Type B pancreatic cell (in vitro differentiated cells): ENCODE measurements at regions not wholly inside any gene's neighbourhood (a gene's known extent, or its start where the extent isn't known, plus 50 kb on each side); places are given as distances from the start of the nearest gene placed in this dataset.

Source experiments
- DNase-seq: peaks from one replicate; pipeline ENCODE4 v3.0.0; 2021; ENCODE audit warnings: mixed read lengths; ENCODE audit not compliant: unreplicated experiment; ENCODE audit errors: extremely low spot score
- H3K27ac Mint-ChIP-seq: 2 replicates; pipeline ENCODE4 v1.8.0; 2021; ENCODE audit warnings: mild to moderate bottlenecking, mixed read lengths
- H3K27me3 Mint-ChIP-seq: 2 replicates; pipeline ENCODE4 v1.8.0; 2021; ENCODE audit warnings: mixed read lengths
- H3K36me3 Mint-ChIP-seq: 2 replicates; pipeline ENCODE4 v1.8.0; 2021; ENCODE audit warnings: mixed read lengths
- H3K4me1 Mint-ChIP-seq: one replicate; pipeline ENCODE4 v1.8.0; 2021; ENCODE audit warnings: mixed read lengths; ENCODE audit not compliant: unreplicated experiment
- H3K4me3 Mint-ChIP-seq: 2 replicates; pipeline ENCODE4 v1.8.0; 2021; ENCODE audit warnings: mild to moderate bottlenecking, mixed read lengths
- H3K9me3 Mint-ChIP-seq: 2 replicates; pipeline ENCODE4 v1.8.0; 2021; ENCODE audit warnings: mixed read lengths
- TF ChIP-seq, protein P1 (sequence below): fragments of 200-600 bp; sonication (generic); conservative IDR thresholded peaks from 2 replicates; pipeline ENCODE4 v1.5.0; 2021; ENCODE audit warnings: antibody characterized with exemption, mild to moderate bottlenecking

DNA sequence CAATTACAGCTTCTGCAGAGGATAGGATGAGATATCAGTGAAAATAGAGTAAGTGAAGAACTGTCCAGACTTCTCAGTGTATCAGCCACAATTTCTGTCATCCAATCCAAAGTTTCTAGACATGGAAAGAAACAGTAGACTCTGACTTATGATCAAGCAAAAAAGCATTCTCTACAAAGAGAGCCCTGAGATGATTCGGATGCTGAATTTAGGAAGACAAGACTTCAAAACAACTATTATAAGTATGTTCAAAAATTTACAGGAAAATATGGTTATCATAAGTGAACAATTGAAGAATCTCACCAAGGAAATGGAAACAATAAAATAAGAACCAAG lies 238.2 kb upstream of the IRS2 start:
- H3K4me3 Mint-ChIP-seq, result no peak overlapping the region
- H3K27me3 Mint-ChIP-seq, result peaks cover 10% of the 10 kb centered on the region
- H3K27ac Mint-ChIP-seq, result no peak overlapping the region
- H3K4me1 Mint-ChIP-seq, result peaks cover 6% of the 10 kb centered on the region
- H3K9me3 Mint-ChIP-seq, result no peaks in the 10 kb centered on the region
- H3K36me3 Mint-ChIP-seq, result no peaks in the 10 kb centered on the region
- TF ChIP-seq, protein P1, sequence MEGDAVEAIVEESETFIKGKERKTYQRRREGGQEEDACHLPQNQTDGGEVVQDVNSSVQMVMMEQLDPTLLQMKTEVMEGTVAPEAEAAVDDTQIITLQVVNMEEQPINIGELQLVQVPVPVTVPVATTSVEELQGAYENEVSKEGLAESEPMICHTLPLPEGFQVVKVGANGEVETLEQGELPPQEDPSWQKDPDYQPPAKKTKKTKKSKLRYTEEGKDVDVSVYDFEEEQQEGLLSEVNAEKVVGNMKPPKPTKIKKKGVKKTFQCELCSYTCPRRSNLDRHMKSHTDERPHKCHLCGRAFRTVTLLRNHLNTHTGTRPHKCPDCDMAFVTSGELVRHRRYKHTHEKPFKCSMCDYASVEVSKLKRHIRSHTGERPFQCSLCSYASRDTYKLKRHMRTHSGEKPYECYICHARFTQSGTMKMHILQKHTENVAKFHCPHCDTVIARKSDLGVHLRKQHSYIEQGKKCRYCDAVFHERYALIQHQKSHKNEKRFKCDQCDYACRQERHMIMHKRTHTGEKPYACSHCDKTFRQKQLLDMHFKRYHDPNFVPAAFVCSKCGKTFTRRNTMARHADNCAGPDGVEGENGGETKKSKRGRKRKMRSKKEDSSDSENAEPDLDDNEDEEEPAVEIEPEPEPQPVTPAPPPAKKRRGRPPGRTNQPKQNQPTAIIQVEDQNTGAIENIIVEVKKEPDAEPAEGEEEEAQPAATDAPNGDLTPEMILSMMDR, result no peak
- no peak for DNase-seq

DNA sequence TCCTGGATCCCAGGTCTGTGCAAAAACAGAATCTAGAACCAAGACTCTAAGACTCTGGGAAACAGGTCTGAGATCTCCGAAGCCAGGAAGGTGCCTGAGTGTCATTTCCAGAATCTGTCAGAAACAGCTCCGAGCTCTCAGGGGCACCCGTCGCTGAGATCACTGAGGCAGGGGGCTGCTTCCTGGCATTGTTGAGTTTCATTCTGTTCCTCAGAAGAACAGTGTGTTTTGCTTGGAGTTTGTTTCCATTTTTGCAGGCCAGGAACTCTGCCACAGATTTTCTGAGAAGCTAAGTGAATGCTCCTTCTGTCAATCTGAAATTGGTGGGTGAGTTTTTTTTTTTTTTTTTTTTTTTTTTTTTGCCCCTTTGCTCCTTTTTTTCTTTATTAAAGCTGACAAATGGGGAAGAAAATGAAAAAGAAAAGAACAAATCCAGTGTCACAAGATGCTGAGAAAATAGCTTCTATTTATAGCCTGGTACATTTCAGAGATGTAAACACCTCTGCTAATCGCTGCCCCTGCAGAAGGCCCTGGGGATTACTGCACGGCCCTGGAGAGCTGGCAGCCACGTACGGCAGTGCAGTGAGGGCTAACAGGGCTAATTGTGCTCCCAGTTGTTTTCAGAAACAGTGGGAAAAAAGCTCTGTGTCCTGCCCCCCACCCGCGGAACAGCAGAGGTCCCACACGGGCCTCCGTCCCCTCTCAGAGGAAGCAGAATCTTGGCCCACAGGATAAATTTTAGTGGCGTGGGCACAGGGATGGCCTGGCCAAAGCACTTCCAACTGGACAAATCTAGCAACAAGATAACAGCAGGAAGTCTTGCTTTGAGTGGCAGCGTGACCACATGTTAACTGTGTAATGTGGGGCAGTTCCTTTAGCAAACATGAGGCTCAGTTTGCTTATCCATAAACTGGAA lies 237.6 kb upstream of the IRS2 start:
- no peaks in the 10 kb centered on the region for H3K36me3 Mint-ChIP-seq
- DNase-seq, result no peak
- H3K27me3 Mint-ChIP-seq, result peaks cover 10% of the 10 kb centered on the region

DNA sequence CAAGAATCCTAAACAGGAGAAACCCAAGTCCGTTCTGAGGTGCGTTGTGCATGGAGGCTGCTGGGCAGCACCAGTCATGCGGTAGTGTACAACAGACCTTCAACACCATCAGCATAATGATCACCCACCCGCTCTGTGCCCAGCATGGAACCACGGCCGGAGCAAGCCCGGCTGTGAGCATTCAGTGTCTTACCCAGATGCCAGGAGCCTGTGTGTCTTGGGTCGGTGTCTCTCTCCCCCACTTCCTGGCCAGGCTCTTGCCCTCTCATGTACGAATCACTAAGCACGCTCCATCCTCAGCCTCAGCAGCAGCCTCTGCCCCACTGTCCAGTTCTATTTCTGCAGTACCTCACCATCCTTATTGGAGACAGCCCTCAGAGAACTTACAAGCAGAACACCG lies 231.6 kb upstream of the IRS2 start:
- H3K4me3 Mint-ChIP-seq, result no peak overlapping the region
- TF ChIP-seq, protein P1, result no peak
- DNase-seq, result no peak
- H3K4me1 Mint-ChIP-seq, result peaks cover 3% of the 10 kb centered on the region
- H3K27ac Mint-ChIP-seq, result no peak overlapping the region
- no peaks in the 10 kb centered on the region for H3K36me3 Mint-ChIP-seq
- H3K27me3 Mint-ChIP-seq, result peaks cover 8% of the 10 kb centered on the region
- H3K9me3 Mint-ChIP-seq, result no peaks in the 10 kb centered on the region

More for the DNA sequence above, 237.6 kb upstream of the IRS2 start:
- Mint-ChIP-seq H3K27ac (no peak overlapping the region), H3K9me3 (no peaks in the 10 kb centered on the region), H3K4me3 (no peak overlapping the region), H3K4me1 (peaks cover 6% of the 10 kb centered on the region)
- TF ChIP-seq, protein P1, result no peak

DNA sequence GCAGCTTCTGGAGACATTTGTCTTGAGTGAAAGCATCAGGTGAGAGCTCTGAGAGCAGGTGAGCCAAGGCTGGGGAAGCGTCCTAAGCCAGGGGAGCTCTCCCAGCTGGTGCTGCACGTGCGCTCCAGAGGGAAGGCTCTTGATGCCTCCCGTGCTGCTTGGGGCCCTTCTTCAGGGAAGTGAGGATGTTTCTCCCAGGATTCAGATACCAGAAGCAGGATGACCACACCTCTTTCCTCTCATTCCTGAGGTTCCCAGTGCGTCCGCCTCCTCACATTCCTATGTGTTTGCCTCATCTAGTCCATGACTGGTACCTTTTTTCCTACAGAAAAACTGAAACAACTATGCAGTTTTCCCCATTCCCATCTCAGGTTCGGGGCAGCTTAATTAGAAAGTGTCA lies 231.0 kb upstream of the IRS2 start:
- no peaks in the 10 kb centered on the region for H3K36me3 Mint-ChIP-seq
- peak overlapping the region; percentile 12 for H3K27ac Mint-ChIP-seq
- DNase-seq, result no peak
- no peak overlapping the region for H3K4me3 Mint-ChIP-seq
- peaks cover 9% of the 10 kb centered on the region for H3K4me1 Mint-ChIP-seq
- peaks cover 8% of the 10 kb centered on the region for H3K27me3 Mint-ChIP-seq
- TF ChIP-seq, protein P1, result no peak
- H3K9me3 Mint-ChIP-seq, result no peaks in the 10 kb centered on the region

DNA sequence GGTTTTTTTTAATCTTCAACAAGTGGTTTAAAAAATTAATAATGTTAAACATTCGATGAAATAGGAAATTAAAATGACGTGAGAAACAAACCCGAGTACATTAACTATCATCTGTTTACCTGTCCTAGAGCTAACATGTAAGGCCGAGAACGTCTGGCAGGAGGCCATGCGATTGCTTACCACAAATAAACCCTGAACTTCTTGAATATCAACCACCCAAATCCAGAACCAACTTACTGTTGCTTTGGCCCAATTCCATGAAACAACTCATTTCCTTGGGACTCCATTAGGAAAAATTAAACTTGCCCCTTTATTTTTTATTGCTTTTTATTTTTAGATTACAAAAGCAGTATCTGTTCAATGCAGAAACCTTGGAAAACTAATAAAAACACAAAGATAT lies 228.9 kb upstream of the IRS2 start:
- no peak overlapping the region for H3K4me3 Mint-ChIP-seq
- no peak for DNase-seq
- peaks cover 7% of the 10 kb centered on the region for H3K27me3 Mint-ChIP-seq
- H3K36me3 Mint-ChIP-seq, result no peaks in the 10 kb centered on the region
- TF ChIP-seq, protein P1, result no peak
- peaks cover 24% of the 10 kb centered on the region for H3K4me1 Mint-ChIP-seq
- no peak overlapping the region for H3K27ac Mint-ChIP-seq
- no peaks in the 10 kb centered on the region for H3K9me3 Mint-ChIP-seq
